ENCODE measurements at regions not wholly inside any gene's neighbourhood (a gene's known extent, or its start where the extent isn't known, plus 50 kb on each side); places are given as distances from the start of the nearest gene placed in this dataset.

GRCh38 chr20:11204926-11205768 lies 531.3 kb upstream of the JAG1 start:
- Mint-ChIP-seq H3K27ac (ENCODE audit: unreplicated experiment) (no peak overlapping the region), H3K4me3 (no peak overlapping the region), H3K36me3 (ENCODE audit: low read depth) (no peaks in the 10 kb centered on the region), H3K9me3 (no peaks in the 10 kb centered on the region), H3K27me3 (ENCODE audit: low read depth) (no peaks in the 10 kb centered on the region), H3K4me1 (peaks cover 11% of the 10 kb centered on the region)
- peak; percentile 51 for DNase-seq (ENCODE audit: low read depth, low spot score)
- TF ChIP-seq CTCF (conservative IDR thresholded peaks at IDR 0.05): peak; percentile 77

GRCh38 chr20:11205769-11206362 lies 532.1 kb upstream of the JAG1 start:
- Mint-ChIP-seq H3K9me3 (no peaks in the 10 kb centered on the region), H3K27ac (ENCODE audit: unreplicated experiment) (no peak overlapping the region), H3K4me3 (no peak overlapping the region), H3K36me3 (ENCODE audit: low read depth) (no peaks in the 10 kb centered on the region), H3K4me1 (peaks cover 11% of the 10 kb centered on the region), H3K27me3 (ENCODE audit: low read depth) (no peaks in the 10 kb centered on the region)
- TF ChIP-seq CTCF (conservative IDR thresholded peaks at IDR 0.05): no peak
- no peak for DNase-seq (ENCODE audit: low read depth, low spot score)

GRCh38 chr20:11207749-11208502 lies 534.1 kb upstream of the JAG1 start:
- TF ChIP-seq CTCF (conservative IDR thresholded peaks at IDR 0.05): no peak
- Mint-ChIP-seq H3K36me3 (ENCODE audit: low read depth) (no peaks in the 10 kb centered on the region), H3K27ac (ENCODE audit: unreplicated experiment) (no peak overlapping the region), H3K4me3 (no peak overlapping the region), H3K27me3 (ENCODE audit: low read depth) (no peaks in the 10 kb centered on the region), H3K4me1 (peaks cover 11% of the 10 kb centered on the region), H3K9me3 (no peaks in the 10 kb centered on the region)
- no peak for DNase-seq (ENCODE audit: low read depth, low spot score)

- no peak for TF ChIP-seq CTCF (conservative IDR thresholded peaks at IDR 0.05)
- Mint-ChIP-seq H3K4me1 (peaks cover 19% of the 10 kb centered on the region), H3K36me3 (ENCODE audit: low read depth) (no peaks in the 10 kb centered on the region), H3K9me3 (no peaks in the 10 kb centered on the region), H3K27me3 (ENCODE audit: low read depth) (no peaks in the 10 kb centered on the region), H3K4me3 (no peak overlapping the region), H3K27ac (ENCODE audit: unreplicated experiment) (no peak overlapping the region)
- no peak for DNase-seq (ENCODE audit: low read depth, low spot score)
Measured at GRCh38 chr20:11210611-11211010, 536.8 kb upstream of the JAG1 start.

- no peaks in the 10 kb centered on the region for H3K27me3 Mint-ChIP-seq (ENCODE audit: low read depth)
- TF ChIP-seq CTCF (conservative IDR thresholded peaks at IDR 0.05): no peak
- no peaks in the 10 kb centered on the region for H3K36me3 Mint-ChIP-seq (ENCODE audit: low read depth)
- no peak overlapping the region for H3K27ac Mint-ChIP-seq (ENCODE audit: unreplicated experiment)
- H3K4me3 Mint-ChIP-seq: no peak overlapping the region
- H3K4me1 Mint-ChIP-seq: peaks cover 28% of the 10 kb centered on the region
- no peak for DNase-seq (ENCODE audit: low read depth, low spot score)
- H3K9me3 Mint-ChIP-seq: no peaks in the 10 kb centered on the region
Measured at GRCh38 chr20:11212272-11212671, 538.5 kb upstream of the JAG1 start.

All from neural crest cell (in vitro differentiated cells).